ENCODE measurements at regions not wholly inside any gene's neighbourhood (a gene's known extent, or its start where the extent isn't known, plus 50 kb on each side); places are given as distances from the start of the nearest gene placed in this dataset.

DNA sequence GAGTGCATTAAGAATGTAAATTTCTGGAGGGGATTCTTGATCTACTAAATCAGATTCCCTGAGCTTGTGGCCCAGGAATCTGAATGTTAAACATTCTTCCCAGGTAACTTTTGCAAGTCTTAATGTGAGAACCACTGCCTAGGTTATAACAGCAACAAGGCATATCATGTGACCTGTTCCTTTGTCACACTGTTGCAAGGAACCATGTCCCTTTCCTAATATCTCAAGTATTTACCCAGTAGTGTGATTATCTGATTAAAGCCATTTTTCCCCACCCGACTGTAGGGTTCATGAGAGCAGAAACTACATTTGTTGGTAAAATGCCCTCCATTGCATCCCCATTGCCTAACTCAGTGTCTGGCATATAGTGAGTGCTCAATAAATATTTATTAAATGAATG, 112.9 kb upstream of the ATP1A1 start (continued):
- TF ChIP-seq, protein P1, sequence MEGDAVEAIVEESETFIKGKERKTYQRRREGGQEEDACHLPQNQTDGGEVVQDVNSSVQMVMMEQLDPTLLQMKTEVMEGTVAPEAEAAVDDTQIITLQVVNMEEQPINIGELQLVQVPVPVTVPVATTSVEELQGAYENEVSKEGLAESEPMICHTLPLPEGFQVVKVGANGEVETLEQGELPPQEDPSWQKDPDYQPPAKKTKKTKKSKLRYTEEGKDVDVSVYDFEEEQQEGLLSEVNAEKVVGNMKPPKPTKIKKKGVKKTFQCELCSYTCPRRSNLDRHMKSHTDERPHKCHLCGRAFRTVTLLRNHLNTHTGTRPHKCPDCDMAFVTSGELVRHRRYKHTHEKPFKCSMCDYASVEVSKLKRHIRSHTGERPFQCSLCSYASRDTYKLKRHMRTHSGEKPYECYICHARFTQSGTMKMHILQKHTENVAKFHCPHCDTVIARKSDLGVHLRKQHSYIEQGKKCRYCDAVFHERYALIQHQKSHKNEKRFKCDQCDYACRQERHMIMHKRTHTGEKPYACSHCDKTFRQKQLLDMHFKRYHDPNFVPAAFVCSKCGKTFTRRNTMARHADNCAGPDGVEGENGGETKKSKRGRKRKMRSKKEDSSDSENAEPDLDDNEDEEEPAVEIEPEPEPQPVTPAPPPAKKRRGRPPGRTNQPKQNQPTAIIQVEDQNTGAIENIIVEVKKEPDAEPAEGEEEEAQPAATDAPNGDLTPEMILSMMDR (conservative IDR thresholded peaks at IDR 0.05; ENCODE audit: low read depth in 2 of 2), result no peak
- TF ChIP-seq CREB1 (CRISPR knock-in tag; IDR thresholded peaks at IDR 0.05; ENCODE audit: low read depth), result no peak

DNA sequence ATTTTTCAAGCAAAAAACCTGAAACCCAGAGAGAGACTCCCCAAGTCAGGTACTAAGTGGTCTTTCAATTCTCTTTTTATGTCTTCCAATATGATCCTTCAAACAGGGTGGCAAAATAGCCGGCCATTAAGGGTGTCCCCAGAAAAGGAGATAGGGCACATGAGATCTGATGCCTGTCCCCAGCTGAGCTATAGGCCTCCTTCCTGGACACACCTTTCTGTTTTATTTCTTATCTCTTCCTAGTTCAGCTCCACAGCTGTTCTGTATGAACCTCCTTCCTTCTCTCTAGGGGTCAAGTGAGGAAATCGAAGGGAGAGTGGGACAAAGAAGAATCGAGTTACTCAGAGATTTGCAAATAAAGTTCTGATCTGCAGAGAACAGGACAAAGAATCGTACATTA, 112.4 kb upstream of the ATP1A1 start:
- H3K27ac ChIP-seq (ENCODE audit: low read depth), result no peak overlapping the region
- no peak overlapping the region for H3K27ac Mint-ChIP-seq
- DNase-seq (ENCODE audit: low spot score) (no peak), ATAC-seq (no peak)
- no peaks in the 10 kb centered on the region for H3K4me1 ChIP-seq (ENCODE audit: insufficient read depth)
- no peaks in the 10 kb centered on the region for H3K27me3 ChIP-seq (ENCODE audit: insufficient read depth)
- no peaks in the 10 kb centered on the region for H3K27me3 Mint-ChIP-seq (ENCODE audit: insufficient read depth, low read depth, poor library complexity)
- no peak overlapping the region for H2AFZ ChIP-seq
- no peaks in the 10 kb centered on the region for H3K79me2 ChIP-seq (replicated peaks; ENCODE audit: insufficient read depth)
- H3K36me3 Mint-ChIP-seq (ENCODE audit: low read depth), result no peaks in the 10 kb centered on the region
- H3K4me2 ChIP-seq, result no peak overlapping the region
- peaks cover 11% of the 10 kb centered on the region for H3K4me1 Mint-ChIP-seq
- no peaks in the 10 kb centered on the region for H3F3A ChIP-seq (replicated peaks; ENCODE audit: low read depth)
- no peak overlapping the region for H3K4me3 ChIP-seq
- no peak overlapping the region for H3K4me3 Mint-ChIP-seq
- no peaks in the 10 kb centered on the region; the same call in 2 of the 3 replicates for H3K9me3 Mint-ChIP-seq
- no peaks in the 10 kb centered on the region for H3K9me2 ChIP-seq (ENCODE audit: insufficient read depth)
- no peaks in the 10 kb centered on the region for H3K36me3 ChIP-seq (ENCODE audit: insufficient read depth)
- TF ChIP-seq CREB1 (CRISPR knock-in tag; IDR thresholded peaks at IDR 0.05; ENCODE audit: low read depth), result no peak
- no peak for TF ChIP-seq STAT1 (IDR thresholded peaks at IDR 0.05; ENCODE audit: unreplicated experiment)
- TF ChIP-seq, protein P2, sequence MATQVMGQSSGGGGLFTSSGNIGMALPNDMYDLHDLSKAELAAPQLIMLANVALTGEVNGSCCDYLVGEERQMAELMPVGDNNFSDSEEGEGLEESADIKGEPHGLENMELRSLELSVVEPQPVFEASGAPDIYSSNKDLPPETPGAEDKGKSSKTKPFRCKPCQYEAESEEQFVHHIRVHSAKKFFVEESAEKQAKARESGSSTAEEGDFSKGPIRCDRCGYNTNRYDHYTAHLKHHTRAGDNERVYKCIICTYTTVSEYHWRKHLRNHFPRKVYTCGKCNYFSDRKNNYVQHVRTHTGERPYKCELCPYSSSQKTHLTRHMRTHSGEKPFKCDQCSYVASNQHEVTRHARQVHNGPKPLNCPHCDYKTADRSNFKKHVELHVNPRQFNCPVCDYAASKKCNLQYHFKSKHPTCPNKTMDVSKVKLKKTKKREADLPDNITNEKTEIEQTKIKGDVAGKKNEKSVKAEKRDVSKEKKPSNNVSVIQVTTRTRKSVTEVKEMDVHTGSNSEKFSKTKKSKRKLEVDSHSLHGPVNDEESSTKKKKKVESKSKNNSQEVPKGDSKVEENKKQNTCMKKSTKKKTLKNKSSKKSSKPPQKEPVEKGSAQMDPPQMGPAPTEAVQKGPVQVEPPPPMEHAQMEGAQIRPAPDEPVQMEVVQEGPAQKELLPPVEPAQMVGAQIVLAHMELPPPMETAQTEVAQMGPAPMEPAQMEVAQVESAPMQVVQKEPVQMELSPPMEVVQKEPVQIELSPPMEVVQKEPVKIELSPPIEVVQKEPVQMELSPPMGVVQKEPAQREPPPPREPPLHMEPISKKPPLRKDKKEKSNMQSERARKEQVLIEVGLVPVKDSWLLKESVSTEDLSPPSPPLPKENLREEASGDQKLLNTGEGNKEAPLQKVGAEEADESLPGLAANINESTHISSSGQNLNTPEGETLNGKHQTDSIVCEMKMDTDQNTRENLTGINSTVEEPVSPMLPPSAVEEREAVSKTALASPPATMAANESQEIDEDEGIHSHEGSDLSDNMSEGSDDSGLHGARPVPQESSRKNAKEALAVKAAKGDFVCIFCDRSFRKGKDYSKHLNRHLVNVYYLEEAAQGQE (IDR thresholded peaks at IDR 0.05; ENCODE audit: unreplicated experiment), result no peak
- no peak for TF ChIP-seq EZH2 (IDR thresholded peaks at IDR 0.05; ENCODE audit: low read depth, unreplicated experiment)
- TF ChIP-seq, protein P3, sequence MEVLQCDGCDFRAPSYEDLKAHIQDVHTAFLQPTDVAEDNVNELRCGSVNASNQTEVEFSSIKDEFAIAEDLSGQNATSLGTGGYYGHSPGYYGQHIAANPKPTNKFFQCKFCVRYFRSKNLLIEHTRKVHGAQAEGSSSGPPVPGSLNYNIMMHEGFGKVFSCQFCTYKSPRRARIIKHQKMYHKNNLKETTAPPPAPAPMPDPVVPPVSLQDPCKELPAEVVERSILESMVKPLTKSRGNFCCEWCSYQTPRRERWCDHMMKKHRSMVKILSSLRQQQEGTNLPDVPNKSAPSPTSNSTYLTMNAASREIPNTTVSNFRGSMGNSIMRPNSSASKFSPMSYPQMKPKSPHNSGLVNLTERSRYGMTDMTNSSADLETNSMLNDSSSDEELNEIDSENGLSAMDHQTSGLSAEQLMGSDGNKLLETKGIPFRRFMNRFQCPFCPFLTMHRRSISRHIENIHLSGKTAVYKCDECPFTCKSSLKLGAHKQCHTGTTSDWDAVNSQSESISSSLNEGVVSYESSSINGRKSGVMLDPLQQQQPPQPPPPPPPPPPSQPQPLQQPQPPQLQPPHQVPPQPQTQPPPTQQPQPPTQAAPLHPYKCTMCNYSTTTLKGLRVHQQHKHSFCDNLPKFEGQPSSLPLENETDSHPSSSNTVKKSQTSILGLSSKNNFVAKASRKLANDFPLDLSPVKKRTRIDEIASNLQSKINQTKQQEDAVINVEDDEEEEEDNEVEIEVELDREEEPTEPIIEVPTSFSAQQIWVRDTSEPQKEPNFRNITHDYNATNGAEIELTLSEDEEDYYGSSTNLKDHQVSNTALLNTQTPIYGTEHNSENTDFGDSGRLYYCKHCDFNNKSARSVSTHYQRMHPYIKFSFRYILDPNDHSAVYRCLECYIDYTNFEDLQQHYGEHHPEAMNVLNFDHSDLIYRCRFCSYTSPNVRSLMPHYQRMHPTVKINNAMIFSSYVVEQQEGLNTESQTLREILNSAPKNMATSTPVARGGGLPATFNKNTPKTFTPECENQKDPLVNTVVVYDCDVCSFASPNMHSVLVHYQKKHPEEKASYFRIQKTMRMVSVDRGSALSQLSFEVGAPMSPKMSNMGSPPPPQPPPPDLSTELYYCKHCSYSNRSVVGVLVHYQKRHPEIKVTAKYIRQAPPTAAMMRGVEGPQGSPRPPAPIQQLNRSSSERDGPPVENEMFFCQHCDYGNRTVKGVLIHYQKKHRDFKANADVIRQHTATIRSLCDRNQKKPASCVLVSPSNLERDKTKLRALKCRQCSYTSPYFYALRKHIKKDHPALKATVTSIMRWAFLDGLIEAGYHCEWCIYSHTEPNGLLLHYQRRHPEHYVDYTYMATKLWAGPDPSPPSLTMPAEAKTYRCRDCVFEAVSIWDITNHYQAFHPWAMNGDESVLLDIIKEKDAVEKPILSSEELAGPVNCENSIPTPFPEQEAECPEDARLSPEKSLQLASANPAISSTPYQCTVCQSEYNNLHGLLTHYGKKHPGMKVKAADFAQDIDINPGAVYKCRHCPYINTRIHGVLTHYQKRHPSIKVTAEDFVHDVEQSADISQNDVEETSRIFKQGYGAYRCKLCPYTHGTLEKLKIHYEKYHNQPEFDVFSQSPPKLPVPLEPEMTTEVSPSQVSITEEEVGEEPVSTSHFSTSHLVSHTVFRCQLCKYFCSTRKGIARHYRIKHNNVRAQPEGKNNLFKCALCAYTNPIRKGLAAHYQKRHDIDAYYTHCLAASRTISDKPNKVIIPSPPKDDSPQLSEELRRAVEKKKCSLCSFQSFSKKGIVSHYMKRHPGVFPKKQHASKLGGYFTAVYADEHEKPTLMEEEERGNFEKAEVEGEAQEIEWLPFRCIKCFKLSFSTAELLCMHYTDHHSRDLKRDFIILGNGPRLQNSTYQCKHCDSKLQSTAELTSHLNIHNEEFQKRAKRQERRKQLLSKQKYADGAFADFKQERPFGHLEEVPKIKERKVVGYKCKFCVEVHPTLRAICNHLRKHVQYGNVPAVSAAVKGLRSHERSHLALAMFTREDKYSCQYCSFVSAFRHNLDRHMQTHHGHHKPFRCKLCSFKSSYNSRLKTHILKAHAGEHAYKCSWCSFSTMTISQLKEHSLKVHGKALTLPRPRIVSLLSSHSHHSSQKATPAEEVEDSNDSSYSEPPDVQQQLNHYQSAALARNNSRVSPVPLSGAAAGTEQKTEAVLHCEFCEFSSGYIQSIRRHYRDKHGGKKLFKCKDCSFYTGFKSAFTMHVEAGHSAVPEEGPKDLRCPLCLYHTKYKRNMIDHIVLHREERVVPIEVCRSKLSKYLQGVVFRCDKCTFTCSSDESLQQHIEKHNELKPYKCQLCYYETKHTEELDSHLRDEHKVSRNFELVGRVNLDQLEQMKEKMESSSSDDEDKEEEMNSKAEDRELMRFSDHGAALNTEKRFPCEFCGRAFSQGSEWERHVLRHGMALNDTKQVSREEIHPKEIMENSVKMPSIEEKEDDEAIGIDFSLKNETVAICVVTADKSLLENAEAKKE (CRISPR knock-in tag; IDR thresholded peaks at IDR 0.05), result no peak
- H4K20me1 ChIP-seq (replicated peaks; ENCODE audit: insufficient read depth), result no peaks in the 10 kb centered on the region
